SK-N-MC (cell line): ENCODE measurements at regions not wholly inside any gene's neighbourhood (a gene's known extent, or its start where the extent isn't known, plus 50 kb on each side); places are given as distances from the start of the nearest gene placed in this dataset.

Experiments
- DNase-seq: peaks from one replicate; pipeline ENCODE4 v3.0.0-alpha.2; 2011; ENCODE audit warnings: low read depth, low spot score
- H3K27ac ChIP-seq: fragments of 200-600 bp; sonication (generic); 2 replicates; pipeline ENCODE4 v1.5.1; 2016; ENCODE audit warnings: mixed run types
- H3K36me3 ChIP-seq: fragments of 200-600 bp; sonication (generic); 2 replicates; pipeline ENCODE4 v1.6.1; 2017; ENCODE audit warnings: antibody characterized with exemption, low read length, mixed read lengths; ENCODE audit not compliant: insufficient read depth
- H3K4me3 ChIP-seq: fragments of 200-600 bp; sonication (generic); 2 replicates; pipeline ENCODE4 v1.5.1; 2016
- H3K9ac ChIP-seq: fragments of 200-600 bp; sonication (generic); 2 replicates; pipeline ENCODE4 v1.8.0; 2017; ENCODE audit warnings: mixed run types, mixed read lengths; ENCODE audit not compliant: insufficient read length
- H3K9me3 ChIP-seq: fragments of 200-600 bp; sonication (generic); 2 replicates; pipeline ENCODE4 v1.6.1; 2017; ENCODE audit warnings: low read depth, mild to moderate bottlenecking, antibody characterized with exemption, low read length, moderate library complexity, mixed read lengths
- EZH2 ChIP-seq: fragments of 200-600 bp; sonication (generic); IDR thresholded peaks from one replicate; pipeline ENCODE4 v1.6.1; 2017; ENCODE audit warnings: antibody characterized with exemption
- FOXP2 ChIP-seq: optimal IDR thresholded peaks from 2 replicates; pipeline ENCODE3; 2011; ENCODE audit warnings: mild to moderate bottlenecking, moderate library complexity; ENCODE audit not compliant: insufficient read depth; ENCODE audit errors: extremely low read length, control extremely low read depth
- POLR2AphosphoS5 ChIP-seq: IDR thresholded peaks from 2 replicates; pipeline ENCODE4 v1.6.1; 2012; ENCODE audit warnings: mild to moderate bottlenecking, low read depth, low read length, borderline replicate concordance

GRCh38 chr2:226117510-226118065 is 682.0 kb downstream of the IRS1 start:
- H3K9me3 ChIP-seq = no peaks in the 10 kb centered on the region
- no peak overlapping the region for H3K27ac ChIP-seq
- H3K36me3 ChIP-seq = no peaks in the 10 kb centered on the region
- no peak for DNase-seq
- TF ChIP-seq POLR2AphosphoS5 (no peak), EZH2 (no peak), FOXP2 (no peak)
- no peak overlapping the region for H3K9ac ChIP-seq
- H3K4me3 ChIP-seq = no peak overlapping the region

DNA sequence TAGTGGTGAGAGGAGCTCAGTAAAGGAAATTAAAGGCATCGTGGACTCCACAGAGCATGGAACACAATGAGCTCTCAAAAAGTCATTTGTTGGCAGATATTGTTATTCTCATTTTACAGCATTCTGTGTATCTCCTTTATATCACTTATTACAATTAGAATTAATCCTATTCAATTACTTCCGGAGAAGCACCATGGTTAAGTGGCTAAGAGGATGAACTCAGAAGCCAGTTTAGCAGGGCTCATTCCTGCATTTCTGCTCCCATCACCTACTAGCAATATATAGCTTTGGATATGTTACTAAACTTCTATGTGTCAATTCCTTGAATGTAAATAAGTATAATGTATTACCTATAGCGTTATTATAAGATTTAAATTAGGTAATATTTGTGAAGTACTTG is 683.3 kb downstream of the IRS1 start:
- no peak for DNase-seq
- Histone ChIP-seq H3K36me3 (no peaks in the 10 kb centered on the region), H3K4me3 (no peak overlapping the region), H3K27ac (no peak overlapping the region), H3K9ac (no peak overlapping the region), H3K9me3 (no peaks in the 10 kb centered on the region)
- TF ChIP-seq POLR2AphosphoS5 (no peak), EZH2 (no peak), FOXP2 (no peak)

DNA sequence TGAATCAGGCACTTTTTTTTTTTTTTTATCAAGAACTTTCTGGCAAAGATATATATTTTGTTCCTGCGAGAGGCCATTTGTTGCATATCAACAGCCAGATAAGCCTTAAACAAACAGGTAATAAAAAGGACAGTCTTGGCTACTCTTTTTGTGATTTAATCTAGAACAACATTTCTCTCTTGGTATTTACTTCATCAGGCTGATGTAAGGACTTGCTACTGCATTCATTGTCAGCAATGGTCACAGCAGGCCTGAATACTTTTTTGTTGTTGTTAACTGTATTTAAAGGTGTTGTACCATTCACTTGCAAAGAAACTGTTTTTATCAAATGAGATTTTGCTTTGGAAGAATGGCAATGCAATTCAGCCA is 683.8 kb downstream of the IRS1 start:
- Histone ChIP-seq H3K4me3 (no peak overlapping the region), H3K9ac (no peak overlapping the region), H3K27ac (no peak overlapping the region), H3K36me3 (no peaks in the 10 kb centered on the region), H3K9me3 (no peaks in the 10 kb centered on the region)
- DNase-seq = no peak
- TF ChIP-seq POLR2AphosphoS5 = no peak
- TF ChIP-seq EZH2 = no peak
- no peak for TF ChIP-seq FOXP2

DNA sequence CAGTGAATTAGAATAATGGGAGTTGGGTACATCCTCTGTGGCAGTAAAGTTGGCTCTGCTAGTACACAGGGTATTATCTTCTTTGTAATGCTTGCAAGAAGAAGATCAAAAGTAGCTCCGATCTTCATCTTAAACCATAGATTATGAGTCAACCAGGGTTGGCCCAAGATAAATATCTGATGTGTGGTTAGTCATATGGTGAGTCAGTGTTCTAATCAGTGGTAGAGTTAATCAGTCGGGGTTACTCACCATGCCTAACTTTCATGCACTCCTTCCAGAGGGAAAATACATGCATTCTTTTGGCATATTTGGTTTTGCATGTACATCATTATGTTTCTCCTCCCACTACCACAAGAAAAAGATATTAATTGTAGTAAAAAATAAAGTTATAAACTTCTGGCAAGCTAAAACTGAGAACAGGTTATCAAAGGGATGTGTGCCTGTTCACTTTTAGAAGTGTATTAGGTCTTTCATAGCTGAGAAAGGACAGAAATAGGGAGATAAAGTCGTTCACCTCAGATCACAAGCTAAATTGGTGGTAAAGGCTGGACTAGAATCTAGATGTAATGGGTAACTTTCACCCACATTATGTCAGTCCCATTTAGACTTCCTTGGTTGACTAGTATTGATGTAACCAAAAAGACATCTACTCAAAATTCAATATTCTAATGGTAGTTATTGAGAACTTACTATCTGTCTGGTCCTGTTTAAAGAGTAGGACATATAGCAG is 684.4 kb downstream of the IRS1 start:
- no peak for DNase-seq
- H3K9me3 ChIP-seq = no peaks in the 10 kb centered on the region
- no peak overlapping the region for H3K9ac ChIP-seq
- H3K36me3 ChIP-seq = no peaks in the 10 kb centered on the region
- no peak overlapping the region for H3K4me3 ChIP-seq
- no peak overlapping the region for H3K27ac ChIP-seq
- no peak for TF ChIP-seq POLR2AphosphoS5
- TF ChIP-seq FOXP2 = no peak
- no peak for TF ChIP-seq EZH2

GRCh38 chr2:226114436-226114835 is 685.2 kb downstream of the IRS1 start:
- Histone ChIP-seq H3K36me3 (no peaks in the 10 kb centered on the region), H3K9ac (no peak overlapping the region), H3K4me3 (no peak overlapping the region), H3K9me3 (no peaks in the 10 kb centered on the region), H3K27ac (no peak overlapping the region)
- TF ChIP-seq POLR2AphosphoS5 (no peak), FOXP2 (no peak), EZH2 (no peak)
- DNase-seq = no peak

DNA sequence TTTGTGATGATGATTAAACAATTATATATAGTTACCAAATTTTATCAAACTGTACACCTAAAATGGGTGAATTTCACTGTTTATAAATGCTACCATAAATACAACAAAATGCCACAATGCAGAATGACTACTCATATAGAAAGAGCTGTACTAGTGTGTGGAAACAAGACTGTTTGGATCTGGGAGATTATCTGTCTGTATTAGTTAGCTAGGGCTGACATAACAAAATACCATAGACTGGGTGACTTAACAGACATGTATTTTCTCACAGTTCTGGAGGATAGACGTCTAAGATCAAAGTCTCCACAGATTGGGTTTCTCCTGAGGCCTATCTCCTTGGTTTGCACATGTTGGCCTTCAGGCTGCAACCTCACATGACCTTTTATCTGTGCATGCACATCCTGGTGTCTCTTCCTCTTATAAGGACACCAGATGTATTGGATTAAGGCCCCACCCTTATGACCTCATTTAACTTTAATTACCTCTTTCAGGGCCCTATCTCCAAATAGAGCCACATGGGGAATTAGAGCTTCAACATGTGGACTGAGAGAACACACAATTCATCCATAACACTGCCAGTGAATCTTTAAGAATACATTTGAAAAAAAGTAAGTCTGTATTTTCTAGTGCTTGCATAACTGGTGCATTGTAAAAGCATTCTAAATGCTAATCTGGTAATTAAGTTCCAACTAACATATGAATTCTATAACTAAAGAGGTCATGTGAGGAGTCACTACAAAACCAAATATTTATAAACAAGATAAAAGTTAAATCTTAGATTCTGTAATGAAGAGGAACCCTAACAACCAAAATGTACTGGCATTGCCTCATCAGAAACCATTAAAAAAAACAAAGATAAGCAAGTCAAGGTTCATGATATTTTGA is 699.6 kb downstream of the NYAP2 start:
- H3K4me3 ChIP-seq = no peak overlapping the region
- no peak overlapping the region for H3K9ac ChIP-seq
- DNase-seq = no peak
- no peaks in the 10 kb centered on the region for H3K36me3 ChIP-seq
- TF ChIP-seq FOXP2 (no peak), POLR2AphosphoS5 (no peak), EZH2 (no peak)
- no peak overlapping the region for H3K27ac ChIP-seq
- no peaks in the 10 kb centered on the region for H3K9me3 ChIP-seq

DNA sequence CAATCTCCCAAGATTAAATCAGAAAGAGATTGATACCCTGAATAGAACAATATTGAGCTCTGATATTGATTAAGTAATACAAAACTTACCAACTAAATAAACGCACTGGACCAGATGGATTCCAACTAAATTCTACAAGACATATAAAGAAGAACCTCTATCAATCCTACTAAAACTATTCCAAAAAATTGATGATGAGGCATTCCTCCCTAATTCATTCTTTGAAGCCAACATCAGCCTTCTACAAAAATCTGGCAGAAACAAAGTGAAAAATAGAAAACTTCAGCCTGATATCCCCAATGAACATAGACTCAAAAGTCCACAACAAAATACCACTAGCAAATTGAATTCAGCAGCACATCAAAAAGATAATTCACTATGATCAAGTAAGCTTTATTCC is 695.5 kb downstream of the NYAP2 start:
- Histone ChIP-seq H3K4me3 (no peak overlapping the region), H3K9ac (no peak overlapping the region), H3K27ac (no peak overlapping the region), H3K9me3 (no peaks in the 10 kb centered on the region), H3K36me3 (no peaks in the 10 kb centered on the region)
- DNase-seq = no peak
- no peak for TF ChIP-seq POLR2AphosphoS5

- Histone ChIP-seq H3K9me3 (no peaks in the 10 kb centered on the region), H3K4me3 (no peak overlapping the region), H3K9ac (no peak overlapping the region), H3K36me3 (no peaks in the 10 kb centered on the region), H3K27ac (no peak overlapping the region)
- no peak for DNase-seq
- TF ChIP-seq EZH2 = no peak
- no peak for TF ChIP-seq FOXP2
- no peak for TF ChIP-seq POLR2AphosphoS5
These were observed 693.9 kb downstream of the NYAP2 start for GRCh38 chr2:226093364-226093763.
